Glomerular visceral epithelial cell (primary cell): ENCODE measurements at regions not wholly inside any gene's neighbourhood (a gene's known extent, or its start where the extent isn't known, plus 50 kb on each side); places are given as distances from the start of the nearest gene placed in this dataset.

Experiments
- DNase-seq: peaks from one replicate; pipeline ENCODE4 v3.0.0-alpha.2; 2016; ENCODE audit errors: extremely low spot score

DNA sequence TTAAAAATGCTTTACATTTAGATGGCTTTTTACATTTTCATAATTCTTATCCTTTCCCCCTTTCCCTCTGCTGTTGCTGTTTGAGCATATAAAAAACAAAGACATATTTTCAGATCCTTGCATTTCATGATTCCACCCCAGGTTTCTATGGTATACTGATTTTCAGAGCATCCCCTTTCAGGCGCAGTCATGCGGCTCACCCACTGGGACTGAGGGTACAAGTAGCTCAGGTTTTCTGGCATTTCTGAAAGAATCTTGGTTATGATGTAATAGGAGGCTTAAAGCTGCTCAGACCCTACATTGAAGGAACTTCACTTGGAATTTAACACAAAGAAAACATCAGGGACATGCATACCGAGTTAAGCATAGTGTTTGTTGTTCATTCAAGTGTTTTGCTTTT, 310.8 kb downstream of the ETAA1 start:
- DNase-seq = no peak

DNA sequence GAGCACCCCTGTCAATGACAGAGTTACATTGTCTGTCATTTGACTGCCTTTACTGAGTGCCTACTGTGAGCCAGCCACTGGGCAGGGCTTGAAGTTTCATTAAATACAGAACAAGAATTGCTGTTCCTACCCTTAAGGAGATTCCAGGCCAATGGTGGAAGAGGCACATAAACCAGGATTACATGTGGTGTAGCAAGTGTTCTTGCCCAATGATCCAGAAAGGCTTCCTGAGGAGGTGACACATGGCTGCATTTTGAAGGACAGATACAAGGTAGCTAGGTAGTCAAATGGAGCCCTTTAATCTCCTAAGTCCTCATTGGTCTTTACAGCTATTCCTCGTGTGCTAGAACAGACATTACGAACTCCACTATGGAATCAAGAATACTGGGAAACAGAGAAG, 312.7 kb downstream of the ETAA1 start:
- DNase-seq = no peak

DNA sequence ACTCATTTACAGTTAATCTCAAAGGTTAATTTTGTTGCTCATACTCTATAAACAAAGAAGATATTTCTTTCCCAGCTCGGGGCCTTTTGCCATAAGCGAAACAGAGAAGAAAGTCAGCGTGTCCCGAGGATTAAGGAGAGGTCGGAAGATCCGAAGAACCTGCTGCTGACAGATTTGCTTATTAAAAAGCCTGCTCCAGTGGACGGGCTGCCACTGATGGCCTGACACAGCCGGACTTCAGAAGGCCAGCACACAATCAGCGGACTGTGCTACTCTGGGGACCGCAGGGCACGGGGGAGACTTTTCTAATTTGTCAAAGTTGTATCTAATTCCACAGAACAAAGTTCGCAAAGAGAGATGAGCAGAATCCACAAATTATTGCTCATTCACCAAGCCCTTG, 315.4 kb downstream of the ETAA1 start:
- no peak for DNase-seq

DNA sequence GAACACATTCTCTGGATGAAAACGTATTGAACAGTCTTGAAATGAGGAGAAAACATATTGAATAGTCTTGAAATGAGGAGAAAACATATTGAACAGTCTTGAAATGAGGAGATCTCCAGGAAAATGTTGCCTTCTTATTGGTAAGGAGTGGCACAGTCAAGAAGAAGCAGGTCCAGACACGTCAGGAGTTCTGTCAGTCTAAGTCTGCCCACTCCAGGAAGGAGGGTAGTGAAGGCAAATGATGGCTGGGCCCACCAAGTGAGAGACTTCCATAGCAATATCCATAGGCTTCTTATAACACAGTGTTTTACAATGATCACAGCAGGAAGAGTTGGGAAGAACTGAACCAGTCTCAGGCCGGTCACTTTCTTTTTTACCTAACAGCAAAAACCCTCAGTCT, 316.2 kb downstream of the ETAA1 start:
- DNase-seq = no peak

DNA sequence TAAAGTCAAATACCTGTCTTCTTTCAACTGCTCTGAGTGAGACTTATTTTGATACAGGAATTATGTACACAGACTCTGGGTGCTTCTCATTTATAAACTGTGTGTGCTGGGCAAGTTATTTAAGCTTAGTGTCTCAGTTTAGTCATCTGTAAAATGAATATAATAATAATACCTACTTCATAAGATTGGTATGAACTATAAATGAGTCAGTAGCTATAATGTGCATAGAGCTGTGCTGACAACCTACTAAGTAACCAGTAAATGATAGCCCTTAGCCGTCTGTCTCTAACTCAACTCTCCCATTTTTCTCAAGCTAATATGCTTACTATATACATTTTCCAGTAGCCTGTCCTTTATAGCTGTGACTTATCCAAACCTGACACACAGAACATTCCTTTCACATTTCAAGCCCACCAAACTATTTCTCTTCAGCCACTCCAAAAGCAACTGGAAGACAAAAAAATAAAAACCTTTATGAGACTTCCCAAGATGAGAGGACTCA, 319.8 kb downstream of the ETAA1 start:
- no peak for DNase-seq

DNA sequence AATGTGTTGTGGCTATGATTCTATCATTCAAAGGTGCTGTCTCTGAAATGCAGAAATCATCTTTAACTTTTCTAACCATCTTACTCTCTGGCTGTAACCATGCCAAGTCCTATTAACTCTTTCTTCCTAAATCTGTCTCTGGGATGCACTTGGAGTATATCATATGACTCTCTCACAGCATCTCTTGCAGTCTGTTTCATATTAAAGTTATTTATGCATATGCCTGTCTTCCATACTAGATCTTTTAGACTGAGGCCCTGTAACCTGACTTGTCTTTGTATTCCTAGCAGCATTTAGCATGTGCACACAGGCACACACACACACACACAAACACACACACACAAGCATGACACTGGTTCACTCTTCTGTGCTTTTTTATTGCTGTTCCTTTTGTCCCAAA, 320.6 kb downstream of the ETAA1 start:
- no peak for DNase-seq

DNA sequence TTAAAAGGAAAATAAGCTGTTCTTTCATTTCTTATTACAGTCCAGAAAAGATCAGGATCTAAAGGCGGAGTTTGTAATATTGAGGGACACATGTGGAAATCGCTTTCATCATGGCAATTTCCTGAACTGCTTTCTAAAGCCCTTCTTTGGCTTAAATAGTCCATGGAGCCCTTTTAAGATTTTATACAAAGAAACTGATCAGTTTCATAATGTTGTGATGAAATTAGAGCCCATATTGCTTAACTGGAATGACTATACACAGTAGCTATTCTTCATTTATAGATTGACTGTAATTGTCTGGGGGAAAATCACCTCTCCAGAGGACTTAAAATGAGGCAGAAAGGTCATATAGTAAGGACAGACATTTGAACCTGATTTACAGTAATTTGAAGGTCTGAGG, 322.2 kb downstream of the ETAA1 start:
- DNase-seq = no peak

DNA sequence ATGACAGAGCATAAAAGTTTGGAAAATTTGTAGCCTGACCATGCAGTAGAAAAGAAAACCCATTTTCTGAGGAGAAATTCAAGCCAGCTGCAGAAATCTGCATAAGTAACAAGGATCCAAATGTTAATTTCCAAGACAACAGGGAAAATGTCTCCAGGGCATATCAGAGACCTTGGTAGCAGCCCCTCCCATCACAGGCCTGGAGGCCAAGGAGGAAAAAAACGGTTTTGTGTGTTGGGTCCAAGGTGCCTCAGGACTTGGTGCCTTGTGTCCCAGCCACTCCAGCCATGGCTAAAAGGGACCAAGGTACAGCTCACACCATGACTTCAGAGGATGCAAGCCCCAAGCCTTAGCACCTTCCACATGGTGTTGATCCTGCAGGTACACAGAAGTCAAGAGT, 324.4 kb downstream of the ETAA1 start:
- DNase-seq = no peak

DNA sequence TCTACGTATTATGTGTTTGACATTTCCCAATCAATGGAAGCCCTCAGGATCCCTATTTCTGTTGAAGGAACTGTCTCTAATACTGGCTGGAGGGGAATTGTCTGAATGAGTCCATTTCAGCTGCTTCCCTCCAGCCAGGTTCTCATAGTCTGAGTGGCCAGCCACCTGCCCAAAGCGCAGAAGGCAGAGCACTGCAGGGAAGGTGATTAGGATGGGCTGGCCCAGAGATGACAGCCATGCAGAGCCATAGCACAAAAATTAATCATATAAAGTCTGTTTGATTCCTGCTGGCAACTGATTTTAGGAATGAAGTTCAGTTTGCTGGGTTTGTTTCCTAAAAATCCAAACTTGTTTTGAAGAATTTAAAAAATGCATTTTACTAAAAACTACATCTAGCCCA, 327.1 kb downstream of the ETAA1 start:
- no peak for DNase-seq

DNA sequence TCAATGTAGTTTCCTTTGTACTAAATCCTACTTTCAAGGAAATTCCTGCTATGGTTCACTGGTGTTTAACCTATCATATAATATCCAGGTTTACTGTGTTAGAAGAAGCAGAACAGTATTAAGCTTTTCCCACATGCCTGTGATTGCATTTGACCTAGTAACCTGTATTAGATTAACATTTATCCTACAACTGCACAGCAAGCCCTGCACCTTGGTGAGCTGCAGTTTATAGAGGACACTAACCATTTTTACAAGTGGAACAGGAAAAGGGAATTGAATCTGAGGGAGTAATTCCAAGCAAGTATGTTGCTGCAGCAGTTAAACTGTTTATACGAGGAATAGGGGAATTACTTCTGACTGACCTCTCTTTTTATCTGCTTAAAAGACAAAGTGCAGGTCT, 328.6 kb downstream of the ETAA1 start:
- no peak for DNase-seq

DNA sequence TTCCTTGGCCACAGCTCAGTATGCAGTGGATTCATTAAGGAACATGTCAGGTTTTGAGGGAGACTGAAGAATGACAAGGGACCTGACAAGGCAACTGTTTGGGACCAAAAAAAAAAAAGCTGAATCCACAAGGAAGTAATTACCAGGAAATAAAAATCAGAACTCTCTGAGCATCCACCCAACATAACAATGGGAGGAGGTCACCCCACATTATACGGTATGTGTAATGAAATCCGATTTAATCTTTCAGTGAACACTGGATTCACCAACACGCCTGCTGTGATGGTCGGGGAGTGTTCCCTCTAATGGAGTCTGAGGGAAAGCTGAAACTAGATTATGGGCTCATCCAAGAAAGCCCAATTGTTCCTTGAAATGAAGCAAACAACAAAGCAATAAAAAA, 329.3 kb downstream of the ETAA1 start:
- DNase-seq = no peak

DNA sequence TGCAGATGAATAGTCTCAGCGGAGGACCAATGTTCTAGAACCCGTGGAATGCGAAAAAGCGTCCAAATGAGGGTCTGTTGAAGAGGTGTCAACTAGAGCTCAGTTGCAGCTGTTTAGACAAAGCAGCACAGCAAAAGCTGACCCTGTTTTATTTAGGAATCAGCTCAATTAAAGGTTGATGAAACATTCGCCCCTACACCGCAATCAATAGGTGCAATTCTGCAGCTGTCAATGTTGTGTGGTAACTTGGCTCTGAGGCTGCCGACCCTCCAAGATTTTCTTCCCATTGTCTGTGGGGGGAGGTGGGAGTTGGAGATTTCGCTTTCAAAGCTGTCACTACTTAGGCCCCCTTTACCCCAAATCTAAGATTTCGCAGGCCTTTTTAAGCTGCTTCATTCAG, 330.0 kb downstream of the ETAA1 start:
- DNase-seq = no peak

DNA sequence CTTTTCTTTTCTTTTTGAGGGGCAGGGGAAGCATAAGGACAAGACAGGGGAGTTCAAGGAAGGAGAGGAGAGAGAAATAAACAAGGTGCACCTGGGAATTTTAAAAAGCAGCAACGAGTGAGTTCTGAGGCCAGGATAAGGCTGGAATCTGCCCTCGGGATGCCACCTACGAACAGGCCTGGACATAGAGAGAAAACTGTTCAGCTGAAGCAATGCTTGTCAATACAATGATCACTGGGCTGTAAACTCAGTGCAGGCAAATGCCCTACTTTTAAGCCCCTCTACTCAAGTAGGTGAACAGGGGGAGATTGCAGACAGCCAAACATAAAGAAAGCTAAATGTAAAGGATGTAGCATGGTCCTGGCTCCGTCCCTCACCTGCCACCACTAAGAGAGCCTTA, 330.5 kb downstream of the ETAA1 start:
- no peak for DNase-seq

DNA sequence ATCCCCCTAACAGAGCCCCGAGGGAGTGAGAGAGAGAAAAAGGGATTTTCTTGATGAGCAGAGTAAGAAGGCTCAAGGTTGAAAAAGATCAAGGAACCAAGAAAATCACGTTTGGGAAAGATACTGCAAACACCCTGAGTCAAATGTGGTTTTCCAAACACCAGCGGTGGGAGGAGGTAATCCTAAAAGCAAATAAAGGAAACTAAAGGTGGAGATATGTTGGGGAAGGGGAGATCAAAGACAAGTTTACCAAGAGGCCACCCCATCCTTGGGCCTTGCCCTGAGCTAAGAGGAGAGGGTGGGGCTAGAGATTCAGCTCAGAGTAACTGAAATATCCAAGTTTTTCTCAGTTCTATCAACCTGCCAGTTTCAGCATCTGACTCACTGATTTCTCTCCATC, 332.3 kb downstream of the ETAA1 start:
- DNase-seq = no peak

DNA sequence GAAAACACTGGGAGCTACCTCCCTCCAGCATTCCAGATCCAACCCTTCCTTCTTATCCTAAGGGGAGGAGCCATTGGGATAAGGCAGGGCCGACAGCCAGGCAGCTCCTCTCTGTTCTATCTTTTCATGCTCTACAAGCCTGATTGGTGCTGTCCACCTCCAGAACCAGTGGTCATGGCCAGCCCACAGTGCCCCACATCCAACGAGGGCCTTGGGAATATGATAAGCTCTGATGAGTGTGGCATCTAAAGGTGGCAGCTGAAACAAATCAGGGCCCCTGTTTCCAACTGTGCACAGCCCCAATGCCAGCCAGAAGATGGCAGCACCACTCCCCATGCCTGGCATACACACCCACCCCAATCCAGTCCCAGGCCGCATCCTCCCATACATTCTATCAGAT, 329.3 kb downstream of the C1D start:
- peak; percentile 25 for DNase-seq

DNA sequence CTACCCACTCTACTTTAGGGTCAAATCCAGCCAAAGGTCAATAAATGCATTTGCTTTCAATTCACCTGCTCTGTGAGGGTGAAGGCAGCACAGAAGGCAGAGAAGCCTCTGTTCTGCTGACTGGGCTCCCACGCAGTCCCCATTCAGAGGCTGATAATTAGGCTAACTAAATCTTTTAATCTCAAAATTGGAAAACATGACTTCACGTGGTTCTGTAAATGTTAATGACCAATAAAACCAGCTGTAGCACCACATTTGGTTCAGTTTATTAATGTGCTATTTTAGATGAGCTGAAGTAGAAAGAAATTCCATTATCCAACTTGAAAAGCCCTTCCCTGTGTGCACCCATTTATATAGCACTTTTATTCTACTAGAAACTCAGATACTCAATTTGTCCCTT, 310.6 kb downstream of the C1D start:
- no peak for DNase-seq

DNA sequence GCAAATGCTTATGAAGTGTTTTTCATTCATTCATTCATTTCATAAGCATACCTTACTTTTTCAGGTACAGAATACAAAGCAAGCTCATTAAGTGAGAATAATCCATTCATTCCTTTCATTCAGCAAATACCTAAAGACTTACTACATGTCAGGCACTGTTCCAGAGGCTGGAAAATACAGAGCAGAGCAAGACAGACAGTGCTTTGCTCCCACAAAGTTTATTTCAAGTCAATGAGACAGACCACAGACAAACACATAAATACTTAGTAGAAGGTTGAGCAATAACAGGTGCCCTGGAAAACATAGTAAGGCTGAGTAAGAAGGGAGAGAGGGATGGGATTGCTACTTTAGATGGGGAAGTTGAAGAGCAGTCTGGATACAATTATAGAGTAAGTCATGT, 309.8 kb downstream of the C1D start:
- no peak for DNase-seq

DNA sequence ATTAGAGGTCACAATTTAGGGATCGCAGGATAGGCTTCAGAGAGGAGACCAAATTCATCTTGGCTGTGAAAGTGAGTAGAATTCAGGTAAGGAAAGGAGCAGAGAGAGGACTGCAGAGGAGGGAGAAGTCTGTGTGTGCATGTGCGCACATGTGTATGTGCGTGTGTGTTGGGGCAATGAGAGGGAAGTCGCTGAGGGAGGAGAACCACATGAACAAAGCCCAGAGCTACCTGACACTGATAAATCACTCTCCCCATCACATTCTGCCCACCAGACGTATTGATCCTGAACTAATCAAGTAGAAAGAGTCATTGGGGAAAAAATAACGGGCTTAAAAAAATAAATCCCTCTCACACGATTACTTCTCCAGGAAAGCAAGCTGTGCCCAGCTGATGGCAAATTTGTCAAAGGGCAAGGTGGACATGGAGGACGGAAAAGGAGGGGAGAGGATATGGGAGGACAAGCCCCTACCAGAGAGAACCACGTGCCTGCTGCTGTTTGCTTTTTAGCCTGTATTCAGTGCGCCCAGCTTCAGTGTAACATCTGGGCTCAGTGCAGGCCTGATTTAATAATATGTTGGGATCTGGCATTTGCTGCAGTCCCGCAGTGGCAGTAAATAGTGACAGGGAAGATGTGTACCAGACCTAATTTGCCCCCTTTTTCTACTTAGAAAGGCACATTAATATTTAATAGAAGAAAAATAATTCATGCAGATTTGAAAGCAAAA, 307.5 kb downstream of the C1D start:
- no peak for DNase-seq

DNA sequence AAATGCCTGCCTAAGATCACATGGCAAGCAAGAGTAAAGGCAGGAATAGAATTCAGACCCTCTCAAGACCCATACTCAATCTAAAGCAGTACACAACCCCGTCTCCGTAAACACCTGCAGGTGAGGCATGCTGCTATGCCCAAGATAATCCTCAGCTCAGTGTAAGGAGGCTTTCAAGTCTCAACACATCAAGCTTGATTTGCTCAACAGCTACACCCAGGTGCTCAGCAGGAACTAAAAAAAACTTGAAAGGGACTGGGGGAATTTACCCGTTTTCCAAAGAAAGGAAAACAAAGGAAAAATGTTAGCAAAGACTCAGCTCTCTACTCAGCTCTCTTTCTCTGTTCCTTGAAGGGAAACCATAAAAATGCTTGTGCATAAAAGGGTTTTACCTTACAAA, 301.8 kb downstream of the C1D start:
- no peak for DNase-seq

DNA sequence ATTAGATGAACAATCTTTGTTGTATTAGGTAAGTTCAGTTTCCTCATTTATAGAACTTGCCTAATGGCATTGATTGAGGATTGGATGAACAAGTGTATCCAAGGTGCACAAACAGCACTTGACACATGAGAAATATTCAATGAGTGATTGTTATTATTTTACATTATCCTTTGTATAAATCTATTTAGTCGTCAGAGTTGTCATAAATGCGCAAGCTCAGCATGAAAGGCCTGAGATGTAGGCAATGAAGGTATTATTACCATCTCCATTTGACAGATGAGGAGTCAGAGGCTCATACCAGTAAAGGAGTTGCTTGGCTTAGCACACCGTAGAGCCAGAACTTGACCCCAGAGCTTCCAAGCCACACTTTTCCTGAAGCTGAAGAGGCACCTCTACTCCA, 291.4 kb downstream of the C1D start:
- DNase-seq = no peak

DNA sequence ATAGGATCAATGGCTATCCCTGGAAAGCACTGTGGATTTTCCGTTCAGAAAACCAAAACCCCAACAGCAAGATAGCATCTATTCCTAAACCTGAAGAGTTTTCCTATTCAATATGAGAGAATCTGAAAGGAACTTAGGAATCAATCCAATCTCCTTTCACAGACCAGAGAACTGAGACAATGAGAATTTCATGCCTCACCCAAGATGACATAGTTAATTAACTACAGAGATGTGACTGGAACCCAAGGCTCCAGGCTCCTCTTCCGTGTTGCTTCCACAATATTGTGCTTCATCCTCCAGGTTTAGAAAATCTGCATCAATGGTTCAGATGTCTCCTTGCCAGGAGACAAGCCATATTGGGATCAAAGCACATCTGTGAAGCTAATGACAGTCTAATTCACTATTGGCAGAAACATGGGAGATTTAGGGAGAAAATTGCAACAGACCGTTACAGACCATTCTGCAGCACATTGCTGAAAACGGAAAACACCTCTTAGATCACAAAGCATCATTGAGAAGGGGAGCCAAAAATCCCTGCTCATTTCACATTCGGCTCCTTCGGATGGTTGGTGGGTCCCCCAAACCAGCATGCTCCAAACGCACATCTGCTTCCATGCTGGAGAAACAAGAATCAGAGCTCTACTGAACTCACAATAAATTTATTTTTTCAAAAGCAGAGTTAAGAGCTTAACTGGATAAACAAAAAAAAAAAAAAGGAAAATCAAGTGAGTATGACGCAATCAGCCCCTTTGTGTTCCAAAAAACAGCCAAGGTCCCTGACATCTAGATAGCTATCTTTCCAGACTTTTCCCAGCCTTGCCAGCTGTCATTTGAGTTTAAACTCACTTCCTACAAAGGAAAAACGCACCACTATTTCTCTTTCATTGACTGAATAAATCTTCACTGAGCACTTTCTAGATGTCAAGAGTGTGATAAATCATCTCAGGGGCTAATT, 290.3 kb downstream of the C1D start:
- DNase-seq = no peak

DNA sequence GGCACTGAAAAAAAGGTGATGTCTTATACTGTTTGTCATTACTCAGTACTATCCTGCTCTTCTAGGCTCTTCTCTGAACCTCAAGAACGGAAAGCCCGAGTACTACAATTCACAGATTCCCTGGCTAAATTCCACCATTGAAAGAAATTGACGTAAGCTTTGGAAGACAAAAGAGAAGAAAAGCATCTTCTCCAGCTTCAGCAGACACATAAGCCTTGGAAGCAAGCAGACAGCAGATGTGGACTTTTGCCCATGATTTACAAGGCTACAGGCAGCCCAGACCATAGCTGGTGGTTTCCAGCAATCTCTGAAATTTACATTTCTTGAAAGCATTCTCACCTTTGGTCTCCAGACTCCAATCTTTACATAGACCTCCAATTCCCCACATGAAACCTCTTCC, 289.0 kb downstream of the C1D start:
- DNase-seq = no peak

DNA sequence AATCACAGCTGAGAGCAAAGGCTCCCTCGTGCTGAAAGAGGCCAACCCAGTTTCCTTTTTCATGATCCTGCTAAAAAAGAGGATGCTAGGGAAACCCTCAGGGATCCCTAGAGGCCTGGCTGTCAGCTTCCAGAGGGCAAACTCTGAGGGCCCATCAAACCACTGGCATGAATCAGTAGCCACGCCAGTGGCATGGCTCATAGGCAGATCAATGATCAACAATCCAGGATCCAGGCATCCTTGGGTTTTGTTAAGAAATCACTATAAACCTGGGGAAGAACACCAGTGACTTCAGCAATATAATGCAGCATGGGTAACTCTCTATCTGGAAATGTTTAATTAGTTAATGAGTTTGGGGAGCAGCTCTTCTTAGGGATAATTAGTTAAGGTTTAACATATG, 286.5 kb downstream of the C1D start:
- no peak for DNase-seq
